AG04450 (cell line): ENCODE measurements at regions not wholly inside any gene's neighbourhood (a gene's known extent, or its start where the extent isn't known, plus 50 kb on each side); places are given as distances from the start of the nearest gene placed in this dataset.
A peak's percentile ranks its signal among the peaks of the same experiment; 100 is the strongest.

Experiments used
- CTCF ChIA-PET: fragments of 300-600, 350-600 bp; formaldehyde crosslinking; extraction: SDS; loops from one replicate; lab custom pipeline; 2022; ENCODE audit warnings: antibody characterized with exemption, inconsistent platforms; lab: Charles Lee
- POLR2A ChIA-PET: fragments of 350-600 bp; formaldehyde crosslinking; extraction: SDS; loops from one replicate; lab custom pipeline; 2021; ENCODE audit warnings: antibody characterized with exemption, inconsistent platforms; lab: Yijun Ruan, JAX
- DNase-seq: peaks from one replicate; pipeline ENCODE4 v3.0.0-alpha.2; 2011; ENCODE audit warnings: low read depth, low spot score
- H3K27ac ChIP-seq: one replicate; pipeline ENCODE4 v1.5.1; 2012; ENCODE audit warnings: low read depth, low read length, control low read depth
- H3K27me3 ChIP-seq: one replicate; pipeline ENCODE4 v1.6.0; 2012; ENCODE audit warnings: low read length; ENCODE audit not compliant: control insufficient read depth, insufficient read depth
- H3K4me3 ChIP-seq: 2 replicates; pipeline ENCODE4 v1.5.1; 2011; ENCODE audit warnings: mild to moderate bottlenecking, low read depth, low read length, control low read depth
- H3K9me3 ChIP-seq: 2 replicates; pipeline ENCODE4 v1.5.1; 2012; ENCODE audit warnings: low read length; ENCODE audit not compliant: control insufficient read depth, insufficient read depth
- CTCF ChIP-seq: IDR thresholded peaks from 2 replicates; pipeline ENCODE4 v1.5.1; 2011; ENCODE audit warnings: low read depth, low read length, control low read depth, inconsistent platforms

- Histone ChIP-seq H3K27me3 (peaks cover 2% of the 10 kb centered on the region), H3K27ac (no peak overlapping the region), H3K9me3 (no peaks in the 10 kb centered on the region; the same call in 1 of the 2 replicates), H3K4me3 (no peak overlapping the region)
- DNase-seq: no peak
- TF ChIP-seq CTCF: no peak
- ChIA-PET CTCF (no interaction called here), POLR2A (interaction anchor here (0.6 to 1.2 kb wide), 2 partner anchors 15 to 72 kb away, joined by 3 to 4 read pairs; no protein-coding TSS in a partner anchor)
These were observed 89.9 kb downstream of the SOX11 start for GRCh38 chr2:5782103-5782502.

- ChIA-PET POLR2A (no interaction called here), CTCF (no interaction called here)
- DNase-seq: no peak
- TF ChIP-seq CTCF: no peak
- H3K27me3 ChIP-seq: no peaks in the 10 kb centered on the region
- H3K27ac ChIP-seq: no peak overlapping the region
- no peaks in the 10 kb centered on the region for H3K9me3 ChIP-seq
- H3K4me3 ChIP-seq: no peak overlapping the region
These were observed 96.3 kb downstream of the SOX11 start for GRCh38 chr2:5788447-5788846.

- H3K27ac ChIP-seq: no peak overlapping the region
- no peaks in the 10 kb centered on the region for H3K27me3 ChIP-seq
- H3K4me3 ChIP-seq: no peak overlapping the region
- CTCF ChIA-PET: no interaction called here
- H3K9me3 ChIP-seq: no peaks in the 10 kb centered on the region
- no peak for TF ChIP-seq CTCF
- no peak for DNase-seq
- POLR2A ChIA-PET: no interaction called here
These were observed 99.2 kb downstream of the SOX11 start for GRCh38 chr2:5791371-5791770.

GRCh38 chr2:5794012-5794411 lies 101.8 kb downstream of the SOX11 start:
- Histone ChIP-seq H3K4me3 (no peak overlapping the region), H3K9me3 (peaks cover under 1% of the 10 kb centered on the region; the same call in 1 of the 2 replicates), H3K27ac (no peak overlapping the region), H3K27me3 (no peaks in the 10 kb centered on the region)
- POLR2A ChIA-PET: no interaction called here
- TF ChIP-seq CTCF: no peak
- DNase-seq: no peak
- CTCF ChIA-PET: no interaction called here

GRCh38 chr2:5798084-5798483 lies 105.9 kb downstream of the SOX11 start:
- H3K4me3 ChIP-seq: no peak overlapping the region
- H3K27ac ChIP-seq: no peak overlapping the region
- peaks cover 4% of the 10 kb centered on the region; the same call in 1 of the 2 replicates for H3K9me3 ChIP-seq
- TF ChIP-seq CTCF: no peak
- no peaks in the 10 kb centered on the region for H3K27me3 ChIP-seq
- POLR2A ChIA-PET: no interaction called here
- CTCF ChIA-PET: no interaction called here
- peak; percentile 63 for DNase-seq
